Spinal cord (tissue), 9 donors: ENCODE measurements at regions not wholly inside any gene's neighbourhood (a gene's known extent, or its start where the extent isn't known, plus 50 kb on each side); places are given as distances from the start of the nearest gene placed in this dataset.
A peak's percentile ranks its signal among the peaks of the same experiment; 100 is the strongest.

ENCODE experiments used
- DNase-seq, 6 donors: peaks; one replicate each; pipeline versions ENCODE4 v3.0.0 to v3.0.0-alpha.2; 2013 to 2015; ENCODE audit warnings: low spot score in 6 of 6, low read depth in 4 of 6
- H3K27ac ChIP-seq: one replicate; pipeline ENCODE4 v1.5.1; 2013; ENCODE audit warnings: low read depth, low read length, control low read depth
- H3K27me3 ChIP-seq: one replicate; pipeline ENCODE4 v1.6.1; 2013; ENCODE audit warnings: low read length; ENCODE audit not compliant: control insufficient read depth, insufficient read depth
- H3K36me3 ChIP-seq: one replicate; pipeline ENCODE4 v1.6.1; 2013; ENCODE audit warnings: low read length; ENCODE audit not compliant: control insufficient read depth, insufficient read depth
- H3K4me1 ChIP-seq: one replicate; pipeline ENCODE4 v1.6.1; 2013; ENCODE audit warnings: low read length; ENCODE audit not compliant: control insufficient read depth, insufficient read depth
- H3K4me3 ChIP-seq: one replicate; pipeline ENCODE4 v1.5.1; 2013; ENCODE audit warnings: low read depth, low read length, control low read depth
- H3K9me3 ChIP-seq: one replicate; pipeline ENCODE4 v1.6.1; 2013; ENCODE audit warnings: low read length; ENCODE audit not compliant: control insufficient read depth, insufficient read depth
- WGBS: methylation state at CpG from one replicate; pipeline ENCODE4 v1.1.5; 2013; ENCODE audit warnings: missing lambda C conversion rate; ENCODE audit not compliant: insufficient coverage; 5-methylcytosine and 5-hydroxymethylcytosine counted together
- donor health status: healthy.

- Histone ChIP-seq H3K36me3 (no peaks in the 10 kb centered on the region), H3K4me3 (no peak overlapping the region), H3K27ac (no peak overlapping the region), H3K4me1 (no peaks in the 10 kb centered on the region), H3K27me3 (no peaks in the 10 kb centered on the region), H3K9me3 (no peaks in the 10 kb centered on the region)
- no CpG with 5 or more reads among the region's 1 CpG for WGBS
- DNase-seq, result no peak
Observed at GRCh38 chr4:114223580-114223979, 244.1 kb upstream of the ARSJ start.

GRCh38 chr4:114225436-114225835 lies 246.0 kb upstream of the ARSJ start:
- no peaks in the 10 kb centered on the region for H3K27me3 ChIP-seq
- H3K9me3 ChIP-seq, result no peaks in the 10 kb centered on the region
- H3K4me1 ChIP-seq, result no peaks in the 10 kb centered on the region
- H3K4me3 ChIP-seq, result no peak overlapping the region
- WGBS, result no CpG with 5 or more reads among the region's 2 CpGs
- no peak overlapping the region for H3K27ac ChIP-seq
- H3K36me3 ChIP-seq, result no peaks in the 10 kb centered on the region
- peak in 1 of 6 donors; percentile 28 for DNase-seq

- DNase-seq, result no peak
- Histone ChIP-seq H3K27me3 (no peaks in the 10 kb centered on the region), H3K4me3 (no peak overlapping the region), H3K4me1 (no peaks in the 10 kb centered on the region), H3K9me3 (no peaks in the 10 kb centered on the region), H3K36me3 (no peaks in the 10 kb centered on the region), H3K27ac (no peak overlapping the region)
- WGBS, result 100% methylated on average over 1 of the region's 3 CpGs
Observed at GRCh38 chr4:114226179-114226578, 246.7 kb upstream of the ARSJ start.

GRCh38 chr4:114226968-114227760 lies 247.7 kb upstream of the ARSJ start:
- Histone ChIP-seq H3K36me3 (no peaks in the 10 kb centered on the region), H3K4me3 (no peak overlapping the region), H3K4me1 (no peaks in the 10 kb centered on the region), H3K27ac (no peak overlapping the region), H3K9me3 (no peaks in the 10 kb centered on the region), H3K27me3 (no peaks in the 10 kb centered on the region)
- 90% methylated on average over 6 of the region's 7 CpGs for WGBS
- no peak for DNase-seq

GRCh38 chr4:114229706-114230105 lies 250.3 kb upstream of the ARSJ start:
- Histone ChIP-seq H3K36me3 (no peaks in the 10 kb centered on the region), H3K4me3 (no peak overlapping the region), H3K27ac (no peak overlapping the region), H3K27me3 (no peaks in the 10 kb centered on the region), H3K4me1 (no peaks in the 10 kb centered on the region), H3K9me3 (no peaks in the 10 kb centered on the region)
- WGBS, result no CpG with 5 or more reads among the region's 3 CpGs
- DNase-seq, result peak in 1 of 6 donors; percentile 91

- no CpG with 5 or more reads among the region's 2 CpGs for WGBS
- no peaks in the 10 kb centered on the region for H3K4me1 ChIP-seq
- DNase-seq, result peak in 1 of 6 donors; percentile 74
- no peaks in the 10 kb centered on the region for H3K9me3 ChIP-seq
- no peak overlapping the region for H3K4me3 ChIP-seq
- no peaks in the 10 kb centered on the region for H3K36me3 ChIP-seq
- H3K27ac ChIP-seq, result no peak overlapping the region
- no peaks in the 10 kb centered on the region for H3K27me3 ChIP-seq
Observed at GRCh38 chr4:114236171-114236769, 256.8 kb upstream of the ARSJ start.

- Histone ChIP-seq H3K4me1 (no peaks in the 10 kb centered on the region), H3K36me3 (no peaks in the 10 kb centered on the region), H3K4me3 (no peak overlapping the region), H3K9me3 (no peaks in the 10 kb centered on the region), H3K27me3 (no peaks in the 10 kb centered on the region), H3K27ac (no peak overlapping the region)
- DNase-seq, result no peak
Observed at GRCh38 chr4:114237997-114238396, 258.6 kb upstream of the ARSJ start.

GRCh38 chr4:114249561-114249960 lies 270.1 kb upstream of the ARSJ start:
- WGBS, result 100% methylated on average over 1 of the region's 1 CpG
- no peaks in the 10 kb centered on the region for H3K36me3 ChIP-seq
- no peak overlapping the region for H3K27ac ChIP-seq

GRCh38 chr4:114249976-114250375 lies 270.5 kb upstream of the ARSJ start:
- no peak overlapping the region for H3K27ac ChIP-seq
- H3K9me3 ChIP-seq, result no peaks in the 10 kb centered on the region
- DNase-seq, result no peak
- no peaks in the 10 kb centered on the region for H3K36me3 ChIP-seq
- H3K4me1 ChIP-seq, result no peaks in the 10 kb centered on the region
- H3K4me3 ChIP-seq, result no peak overlapping the region
- H3K27me3 ChIP-seq, result no peaks in the 10 kb centered on the region

More at GRCh38 chr4:114249561-114249960, 270.1 kb upstream of the ARSJ start:
- DNase-seq, result no peak
- Histone ChIP-seq H3K4me3 (no peak overlapping the region), H3K4me1 (no peaks in the 10 kb centered on the region), H3K27me3 (no peaks in the 10 kb centered on the region), H3K9me3 (no peaks in the 10 kb centered on the region)

GRCh38 chr4:114250439-114250891 lies 271.0 kb upstream of the ARSJ start:
- H3K4me3 ChIP-seq, result no peak overlapping the region
- no peak overlapping the region for H3K27ac ChIP-seq
- H3K4me1 ChIP-seq, result no peaks in the 10 kb centered on the region
- H3K27me3 ChIP-seq, result no peaks in the 10 kb centered on the region
- WGBS, result no CpG with 5 or more reads among the region's 2 CpGs
- H3K36me3 ChIP-seq, result no peaks in the 10 kb centered on the region
- DNase-seq, result no peak
- H3K9me3 ChIP-seq, result no peaks in the 10 kb centered on the region
